K562 (cell line): ENCODE measurements at regions not wholly inside any gene's neighbourhood (a gene's known extent, or its start where the extent isn't known, plus 50 kb on each side); places are given as distances from the start of the nearest gene placed in this dataset.

Experiments
- ATAC-seq: fragments of 200-7000 bp; cut with Tn5 transposase; 3 replicates; pipeline ENCODE4 v1.9.1; 2020; ENCODE audit warnings: moderate library complexity
- BruUV-seq: library from RNA; stranded (reverse); fragments of 400-500 nt; replicated peaks from 2 replicates; lab custom pipeline; 2021; lab: Mats Ljungman, UMichigan
- CTCF ChIA-PET: fragments of 300-600 bp; formaldehyde crosslinking; extraction: SDS; loops from one replicate; lab custom pipeline; 2021; ENCODE audit warnings: low intra/inter-chr PET ratio; lab: Yijun Ruan, JAX
- POLR2A ChIA-PET: fragments of 300-600, 350-650 bp; sonication (Branson Sonifier 250); formaldehyde crosslinking; extraction: SDS; loops from one replicate; lab custom pipeline; 2021; ENCODE audit warnings: antibody characterized with exemption, inconsistent platforms; lab: Yijun Ruan, JAX
- DNase-seq, 4 experiments: peaks; one replicate each; pipeline versions ENCODE4 v3.0.0 to v3.0.0-alpha.2; 2011 to 2018; ENCODE audit warnings: low spot score in 3 of 4, mixed read lengths in 3 of 4; ENCODE audit errors: extremely low read depth in 1 of 4
- FAIRE-seq: peaks from 2 replicates; lab custom pipeline; 2011; peaks lifted over from hg19 to GRCh38; lab: Jason Lieb, UNC
- H2AFZ ChIP-seq: 2 replicates; pipeline ENCODE4 v1.6.0; 2011; ENCODE audit warnings: low read depth, low read length, control low read depth, inconsistent platforms
- H3K27ac ChIP-seq: fragments of 200-600 bp; 3 replicates; pipeline ENCODE4 v1.8.0; 2011; ENCODE audit warnings: low read depth, mild to moderate bottlenecking, control low read depth, inconsistent platforms, low read length, moderate library complexity, mixed read lengths; ENCODE audit errors: extremely low read depth
- H3K27me3 ChIP-seq, 2 experiments: fragments of 300-600 bp in 1 of 2; 2 replicates in 1 of 2; 3 replicates in 1 of 2; pipeline versions ENCODE4 v1.6.0 to v1.8.0; 2011; ENCODE audit warnings: inconsistent platforms in 2 of 2, low read length in 2 of 2, mild to moderate bottlenecking in 1 of 2, mixed read lengths in 1 of 2, moderate library complexity in 1 of 2; ENCODE audit not compliant: control insufficient read depth in 2 of 2, insufficient read depth in 2 of 2
- H3K36me3 ChIP-seq: fragments of 300-600 bp; 3 replicates; pipeline ENCODE4 v1.8.0; 2011; ENCODE audit warnings: mild to moderate bottlenecking, low read length, inconsistent platforms; ENCODE audit not compliant: control insufficient read depth, insufficient read depth
- H3K4me1 ChIP-seq, 2 experiments: fragments of 200-600 bp in 1 of 2; replicated peaks in 1 of 2; 2 replicates in 1 of 2; 3 replicates in 1 of 2; pipeline versions ENCODE4 v1.5.1 to v1.8.0; 2011; ENCODE audit warnings: inconsistent platforms in 2 of 2, low read length in 2 of 2, mild to moderate bottlenecking in 1 of 2, mixed read lengths in 1 of 2, moderate library complexity in 1 of 2; ENCODE audit not compliant: control insufficient read depth in 2 of 2, insufficient read depth in 2 of 2
- H3K4me2 ChIP-seq: 2 replicates; pipeline ENCODE4 v1.6.1; 2011; ENCODE audit warnings: low read length, control low read depth, inconsistent platforms, mixed read lengths; ENCODE audit not compliant: insufficient read depth
- H3K4me3 ChIP-seq: fragments of 200-600 bp; sonication (generic), shearing (Covaris generic); 2 replicates; pipeline ENCODE4 v1.5.1; 2016; ENCODE audit warnings: control low read depth, inconsistent platforms
- H3K79me2 ChIP-seq: fragments of 200-600 bp; 3 replicates; pipeline ENCODE4 v1.8.0; 2011; ENCODE audit warnings: low read length, inconsistent platforms; ENCODE audit not compliant: control insufficient read depth, insufficient read depth
- H3K9ac ChIP-seq, 2 experiments: 2 replicates each; pipeline versions ENCODE4 v1.6.0 to v1.6.1; 2011; ENCODE audit warnings: low read depth in 2 of 2, low read length in 2 of 2, control low read depth in 1 of 2, inconsistent platforms in 1 of 2, mild to moderate bottlenecking in 1 of 2, mixed read lengths in 1 of 2; ENCODE audit not compliant: insufficient read depth in 1 of 2
- H3K9me1 ChIP-seq: one replicate; pipeline ENCODE4 v1.6.0; 2011; ENCODE audit warnings: inconsistent platforms, mild to moderate bottlenecking, low read length, moderate library complexity; ENCODE audit not compliant: control insufficient read depth, insufficient read depth
- H3K9me3 ChIP-seq: replicated peaks from 2 replicates; pipeline ENCODE4 v1.5.1; 2011; ENCODE audit warnings: low read depth, low read length, inconsistent platforms; ENCODE audit not compliant: control insufficient read depth, insufficient read depth
- H4K20me1 ChIP-seq: replicated peaks from 2 replicates; pipeline ENCODE4 v1.6.1; 2011; ENCODE audit warnings: low read length, inconsistent platforms, mixed read lengths; ENCODE audit not compliant: control insufficient read depth, insufficient read depth
- HDAC8 ChIP-seq: fragments of 450-650 bp; IDR thresholded peaks from 2 replicates; pipeline ENCODE4 v1.6.1; 2016; ENCODE audit warnings: mild to moderate bottlenecking, missing genetic modification characterization, moderate library complexity, missing compliant biosample characterization
- HSF4 ChIP-seq: fragments of 250-450 bp; sonication (Bioruptor Pico); IDR thresholded peaks from 2 replicates; pipeline ENCODE4 v2.1.2; 2022; ENCODE audit warnings: mild to moderate bottlenecking, moderate library complexity, borderline replicate concordance
- JUN ChIP-seq, 2 experiments: sonication (generic) in 1 of 2; formaldehyde crosslinking in 1 of 2; IDR thresholded peaks; 2 replicates each; pipeline versions ENCODE4 v1.6.1 to v1.8.0; 2012 to 2022; ENCODE audit warnings: borderline replicate concordance in 2 of 2, mild to moderate bottlenecking in 2 of 2, improper control_type of control experiment in 1 of 2, low read depth in 1 of 2, low read length in 1 of 2, missing genetic modification reagents in 1 of 2
- RREB1 ChIP-seq: fragments of 250-450 bp; sonication (Bioruptor Pico); IDR thresholded peaks from 2 replicates; pipeline ENCODE4 v1.4.0; 2020
- SMARCB1 ChIP-seq: IDR thresholded peaks from 2 replicates; pipeline ENCODE4 v1.6.1; 2011; ENCODE audit warnings: improper control_type of control experiment, low read depth; ENCODE audit not compliant: insufficient read length
- STAT5A ChIP-seq: IDR thresholded peaks from 2 replicates; pipeline ENCODE4 v1.6.1; 2012; ENCODE audit warnings: low read length, inconsistent platforms, borderline replicate concordance
- THRAP3 ChIP-seq: fragments of 450-650 bp; IDR thresholded peaks from 2 replicates; pipeline ENCODE4 v1.6.1; 2016; ENCODE audit warnings: mild to moderate bottlenecking, inconsistent platforms, borderline replicate concordance
- ZNF277 ChIP-seq: fragments of 250-450 bp; sonication (Bioruptor Pico); IDR thresholded peaks from 2 replicates; pipeline ENCODE4 v1.8.0; 2022; ENCODE audit warnings: inconsistent platforms, mild to moderate bottlenecking, moderate library complexity, borderline replicate concordance
- ZNF695 ChIP-seq: fragments of 450-650 bp; formaldehyde crosslinking; IDR thresholded peaks from 2 replicates; pipeline ENCODE4 v1.4.0; 2020; ENCODE audit warnings: mild to moderate bottlenecking, moderate library complexity
- WGBS: fragments of 100-300 bp; shearing (Covaris generic); methylation state at CpG from one replicate; pipeline ENCODE4 v1.1.6; 2016; ENCODE audit warnings: low coverage, mixed read lengths; ENCODE audit not compliant: insufficient coverage; ENCODE audit errors: missing lambda C conversion rate; 5-methylcytosine and 5-hydroxymethylcytosine counted together
- in situ Hi-C: fragments of 300-500 bp; cut with MboI; formaldehyde crosslinking; loops from 4 replicates; pipeline ENCODE4 v1.15.0; 2018; ENCODE audit warnings: inconsistent platforms, mixed read lengths
- intact Hi-C: fragments of 100-400 bp; cut with micrococcal nuclease; formaldehyde crosslinking; loops from 2 replicates; pipeline ENCODE4 v1.14.2; 2022

- no peak overlapping the region for H3K27ac ChIP-seq
- TF ChIP-seq STAT5A (no peak), THRAP3 (no peak)
- H3K9me1 ChIP-seq, result no peaks in the 10 kb centered on the region
- H3K79me2 ChIP-seq, result no peaks in the 10 kb centered on the region
- no peaks in the 10 kb centered on the region for H3K9me3 ChIP-seq
- ChIA-PET CTCF (no interaction called here), POLR2A (no interaction called here)
- no peak overlapping the region for H3K4me3 ChIP-seq
- H3K9ac ChIP-seq, result no peak overlapping the region
- intact Hi-C loops, result no loop called here
- DNase-seq (no peak), ATAC-seq (no peak), FAIRE-seq (no peak)
- in situ Hi-C loops, result no loop called here
- H3K36me3 ChIP-seq, result no peaks in the 10 kb centered on the region
- BruUV-seq, result no TSS peak
- H2AFZ ChIP-seq, result no peak overlapping the region
- no peaks in the 10 kb centered on the region for H3K4me1 ChIP-seq
- 0% methylated on average over 1 of the region's 1 CpG for WGBS
- no peaks in the 10 kb centered on the region for H3K27me3 ChIP-seq
- no peak overlapping the region for H3K4me2 ChIP-seq
- no peaks in the 10 kb centered on the region for H4K20me1 ChIP-seq
These were observed 629.0 kb upstream of the CDH8 start for GRCh38 chr16:62665269-62665668.

GRCh38 chr16:62664566-62664965 is 628.3 kb upstream of the CDH8 start:
- Histone ChIP-seq H3K9me3 (no peaks in the 10 kb centered on the region), H3K4me1 (no peaks in the 10 kb centered on the region), H3K27ac (no peak overlapping the region), H3K4me3 (no peak overlapping the region), H4K20me1 (no peaks in the 10 kb centered on the region), H3K4me2 (no peak overlapping the region), H3K27me3 (no peaks in the 10 kb centered on the region), H3K36me3 (no peaks in the 10 kb centered on the region), H3K9ac (no peak overlapping the region), H2AFZ (no peak overlapping the region), H3K9me1 (no peaks in the 10 kb centered on the region), H3K79me2 (no peaks in the 10 kb centered on the region)
- in situ Hi-C loops, result no loop called here
- TF ChIP-seq HDAC8 (tag) (no peak), JUN (IDR thresholded peaks at IDR 0.05; ENCODE audit: borderline replicate concordance, low read depth, low read length) (no peak), JUN (CRISPR knock-in tag; IDR thresholded peaks at IDR 0.05; ENCODE audit: borderline replicate concordance) (no peak), HSF4 (CRISPR knock-in tag) (no peak), ZNF695 (no peak), ZNF277 (no peak), RREB1 (CRISPR knock-in tag) (no peak), SMARCB1 (no peak)
- POLR2A ChIA-PET, result no interaction called here
- FAIRE-seq (no peak), ATAC-seq (no peak), DNase-seq (no peak)
- CTCF ChIA-PET, result no interaction called here
- BruUV-seq, result no TSS peak
- 4% methylated on average over 3 of the region's 3 CpGs for WGBS
- intact Hi-C loops, result no loop called here
